ENCODE measurements at regions not wholly inside any gene's neighbourhood (a gene's known extent, or its start where the extent isn't known, plus 50 kb on each side); places are given as distances from the start of the nearest gene placed in this dataset.
"Not testable (repeated sequence)": the region's sequence is repeated elsewhere in the genome, so short reads cannot be mapped to it uniquely, and the experiment has no call there.

- DNase-seq: no peak
Observed at GRCh38 chr4:130064471-130064870, 968.5 kb downstream of the C4orf33 start.

- no peak for DNase-seq
Observed at GRCh38 chr4:130067419-130067818, 971.5 kb downstream of the C4orf33 start.

GRCh38 chr4:130068072-130068471, 972.1 kb downstream of the C4orf33 start:
- no peak for DNase-seq

- no peak for DNase-seq
Observed at GRCh38 chr4:130071746-130072145, 975.8 kb downstream of the C4orf33 start.

GRCh38 chr4:130073145-130073790, 977.3 kb downstream of the C4orf33 start:
- no peak for DNase-seq

- no peak for DNase-seq
Observed at GRCh38 chr4:130074096-130074495, 978.1 kb downstream of the C4orf33 start.

- DNase-seq: no peak
Observed at GRCh38 chr4:130077275-130077674, 981.3 kb downstream of the C4orf33 start.

GRCh38 chr4:130079027-130079426, 983.1 kb downstream of the C4orf33 start:
- not testable (repeated sequence) for DNase-seq

GRCh38 chr4:130080872-130081451, 985.0 kb downstream of the C4orf33 start:
- peak in 3 of 58 donors; percentile 1 to 6 (median 4) for DNase-seq

GRCh38 chr4:130090427-130090826, 994.5 kb downstream of the C4orf33 start:
- DNase-seq: no peak

- no peak for DNase-seq
Observed at GRCh38 chr4:130092187-130093015, 996.4 kb downstream of the C4orf33 start.

GRCh38 chr4:130099105-130099504, 1003.2 kb downstream of the C4orf33 start:
- no peak for DNase-seq

- no peak for DNase-seq
Observed at GRCh38 chr4:130110189-130110588, 1014.2 kb downstream of the C4orf33 start.

- no peak for DNase-seq
Observed at GRCh38 chr4:130110770-130111169, 1014.8 kb downstream of the C4orf33 start.

GRCh38 chr4:130124066-130124465, 1028.1 kb downstream of the C4orf33 start:
- no peak for DNase-seq

GRCh38 chr4:130125467-130125866, 1029.5 kb downstream of the C4orf33 start:
- no peak for DNase-seq

- no peak for DNase-seq
Observed at GRCh38 chr4:130127297-130127696, 1031.3 kb downstream of the C4orf33 start.

- no peak for DNase-seq
Observed at GRCh38 chr4:130131536-130131935, 1035.6 kb downstream of the C4orf33 start.

GRCh38 chr4:130141651-130142050, 1045.7 kb downstream of the C4orf33 start:
- DNase-seq: no peak

- DNase-seq: no peak
Observed at GRCh38 chr4:130143656-130144055, 1047.7 kb downstream of the C4orf33 start.

- DNase-seq: no peak
Observed at GRCh38 chr4:130146773-130147172, 1050.8 kb downstream of the C4orf33 start.

GRCh38 chr4:130147641-130148040, 1051.7 kb downstream of the C4orf33 start:
- peak in 21 of 58 donors; percentile 0 to 49 (median 16) for DNase-seq
